ENCODE measurements at regions not wholly inside any gene's neighbourhood (a gene's known extent, or its start where the extent isn't known, plus 50 kb on each side); places are given as distances from the start of the nearest gene placed in this dataset.

GRCh38 chr7:53473371-53473770 lies 437.9 kb downstream of the POM121L12 start:
- TF ChIP-seq CTCF (IDR thresholded peaks at IDR 0.05) (no peak), POLR2A (IDR thresholded peaks at IDR 0.05) (no peak), EP300 (IDR thresholded peaks at IDR 0.05) (no peak)
